Sigmoid colon (tissue), 6 donors: ENCODE measurements at regions not wholly inside any gene's neighbourhood (a gene's known extent, or its start where the extent isn't known, plus 50 kb on each side); places are given as distances from the start of the nearest gene placed in this dataset.

Experiments used
- DNase-seq: peaks from one replicate; pipeline ENCODE4 v3.0.0-alpha.2; 2019
- H3K27ac ChIP-seq, 4 donors: fragments of 200-600 bp; sonication (generic); one replicate each; pipeline ENCODE4 v1.5.1; 2016 to 2019; ENCODE audit warnings: mild to moderate bottlenecking in 1 of 4
- H3K27me3 ChIP-seq, 3 donors: fragments of 200-600 bp; sonication (generic); one replicate each; pipeline ENCODE4 v1.5.1; 2019; ENCODE audit warnings: mild to moderate bottlenecking in 1 of 3
- H3K36me3 ChIP-seq, 4 donors: fragments of 200-600 bp; sonication (generic); one replicate each; pipeline ENCODE4 v1.5.1; 2016 to 2019
- H3K4me1 ChIP-seq, 4 donors: fragments of 200-600 bp; sonication (generic); one replicate each; pipeline ENCODE4 v1.5.1; 2017 to 2019
- H3K4me3 ChIP-seq, 4 donors: fragments of 200-600 bp; sonication (generic); one replicate each; pipeline ENCODE4 v1.5.1; 2017 to 2019; ENCODE audit warnings: mild to moderate bottlenecking in 2 of 4, moderate library complexity in 1 of 4
- H3K9me3 ChIP-seq, 4 donors: fragments of 200-600 bp in 3 of 4; sonication (generic) in 3 of 4; one replicate each; pipeline versions ENCODE4 v1.5.1 to v1.6.1; 2013 to 2019
- EP300 ChIP-seq, 4 donors: sonication (generic); formaldehyde crosslinking; IDR thresholded peaks; one replicate each; pipeline ENCODE4 v1.6.1; 2017; ENCODE audit warnings: antibody characterized with exemption in 4 of 4
- POLR2A ChIP-seq, 2 donors: fragments of 450-650 bp; IDR thresholded peaks; one replicate each; pipeline ENCODE4 v1.6.1; 2016; ENCODE audit warnings: antibody characterized with exemption in 2 of 2, mild to moderate bottlenecking in 2 of 2, moderate library complexity in 2 of 2
- POLR2AphosphoS5 ChIP-seq, 4 donors: sonication (generic); formaldehyde crosslinking; IDR thresholded peaks; one replicate each; pipeline ENCODE4 v1.6.1; 2017; ENCODE audit warnings: antibody characterized with exemption in 4 of 4
- WGBS, 2 donors: extraction: QIAGEN DNeasy Blood & Tissue Kit; methylation state at CpG; one replicate each; pipeline ENCODE4 v1.1.7; 2013; 5-methylcytosine and 5-hydroxymethylcytosine counted together
- intact Hi-C: fragments of 100-400 bp; cut with DNase I; formaldehyde crosslinking; loops from one replicate; pipeline ENCODE4 v1.15.1; 2023
- TF ChIP-seq, protein P1 (sequence below), 4 experiments: fragments of 450-650 bp in 3 of 4; fragments of 200-600 bp in 1 of 4; IDR thresholded peaks; one replicate each; pipeline ENCODE4 v1.5.1; 2016 to 2019; ENCODE audit warnings: antibody characterized with exemption in 4 of 4, mild to moderate bottlenecking in 3 of 4, moderate library complexity in 2 of 4
- donor health status: healthy with polysubstance abuse.
- donor health status: healthy.

- TF ChIP-seq EP300 (IDR thresholded peaks at IDR 0.05) (no peak), POLR2A (IDR thresholded peaks at IDR 0.05) (no peak), POLR2AphosphoS5 (IDR thresholded peaks at IDR 0.05) (no peak)
- TF ChIP-seq, protein P1, sequence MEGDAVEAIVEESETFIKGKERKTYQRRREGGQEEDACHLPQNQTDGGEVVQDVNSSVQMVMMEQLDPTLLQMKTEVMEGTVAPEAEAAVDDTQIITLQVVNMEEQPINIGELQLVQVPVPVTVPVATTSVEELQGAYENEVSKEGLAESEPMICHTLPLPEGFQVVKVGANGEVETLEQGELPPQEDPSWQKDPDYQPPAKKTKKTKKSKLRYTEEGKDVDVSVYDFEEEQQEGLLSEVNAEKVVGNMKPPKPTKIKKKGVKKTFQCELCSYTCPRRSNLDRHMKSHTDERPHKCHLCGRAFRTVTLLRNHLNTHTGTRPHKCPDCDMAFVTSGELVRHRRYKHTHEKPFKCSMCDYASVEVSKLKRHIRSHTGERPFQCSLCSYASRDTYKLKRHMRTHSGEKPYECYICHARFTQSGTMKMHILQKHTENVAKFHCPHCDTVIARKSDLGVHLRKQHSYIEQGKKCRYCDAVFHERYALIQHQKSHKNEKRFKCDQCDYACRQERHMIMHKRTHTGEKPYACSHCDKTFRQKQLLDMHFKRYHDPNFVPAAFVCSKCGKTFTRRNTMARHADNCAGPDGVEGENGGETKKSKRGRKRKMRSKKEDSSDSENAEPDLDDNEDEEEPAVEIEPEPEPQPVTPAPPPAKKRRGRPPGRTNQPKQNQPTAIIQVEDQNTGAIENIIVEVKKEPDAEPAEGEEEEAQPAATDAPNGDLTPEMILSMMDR (IDR thresholded peaks at IDR 0.05) = no peak
- no peaks in the 10 kb centered on the region for H3K4me1 ChIP-seq
- H3K36me3 ChIP-seq = no peaks in the 10 kb centered on the region
- 80 to 87% methylated on average over 1 of the region's 1 CpG for whole genome bisulfite sequencing, 2 donors
- H3K9me3 ChIP-seq = no peaks in the 10 kb centered on the region
- no peaks in the 10 kb centered on the region for H3K27me3 ChIP-seq
- no peak overlapping the region for H3K4me3 ChIP-seq
- no peak overlapping the region for H3K27ac ChIP-seq
- DNase-seq = no peak
- intact Hi-C loops = no loop called here
Measured at GRCh38 chr2:106982350-106982749, 96.4 kb upstream of the ST6GAL2 start.

DNA sequence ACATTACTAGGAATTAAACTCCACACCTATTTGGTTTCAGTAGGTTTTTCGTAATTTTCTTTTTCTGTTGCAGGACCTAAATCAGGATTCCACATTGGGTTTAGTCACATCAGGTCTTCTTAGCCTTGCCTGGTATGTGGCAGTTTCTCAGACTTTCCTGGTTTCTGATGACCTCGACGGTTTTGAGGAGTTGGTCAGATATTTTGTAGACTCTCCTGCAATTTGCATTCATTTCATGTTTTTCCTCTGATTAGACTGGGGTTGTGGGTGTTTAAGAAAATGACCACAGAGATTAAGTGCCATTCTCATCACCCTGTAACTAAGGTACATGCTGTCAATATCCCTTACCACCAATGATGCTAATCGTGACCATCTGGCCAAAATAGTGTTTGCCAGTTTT, 97.3 kb upstream of the ST6GAL2 start:
- intact Hi-C loops = no loop called here
- no peak for DNase-seq
- H3K9me3 ChIP-seq = no peaks in the 10 kb centered on the region
- TF ChIP-seq POLR2AphosphoS5 (IDR thresholded peaks at IDR 0.05) (no peak), EP300 (IDR thresholded peaks at IDR 0.05) (no peak), POLR2A (IDR thresholded peaks at IDR 0.05) (no peak)
- TF ChIP-seq, protein P1 (IDR thresholded peaks at IDR 0.05) = no peak
- H3K4me1 ChIP-seq = no peaks in the 10 kb centered on the region
- no peaks in the 10 kb centered on the region for H3K36me3 ChIP-seq
- H3K27ac ChIP-seq = no peak overlapping the region
- H3K4me3 ChIP-seq = no peak overlapping the region
- no peaks in the 10 kb centered on the region for H3K27me3 ChIP-seq
- 93% methylated on average over 4 of the region's 4 CpGs for WGBS, 2 donors

- Histone ChIP-seq H3K9me3 (no peaks in the 10 kb centered on the region), H3K4me3 (no peak overlapping the region), H3K36me3 (no peaks in the 10 kb centered on the region), H3K4me1 (no peaks in the 10 kb centered on the region), H3K27ac (no peak overlapping the region), H3K27me3 (no peaks in the 10 kb centered on the region)
- intact Hi-C loops = no loop called here
- WGBS, 2 donors = 14 to 68% methylated on average over 1 of the region's 1 CpG
- no peak for DNase-seq
- TF ChIP-seq, protein P1 (IDR thresholded peaks at IDR 0.05) = no peak
- TF ChIP-seq POLR2AphosphoS5 (IDR thresholded peaks at IDR 0.05) = no peak
Measured at GRCh38 chr2:106988361-106988760, 102.4 kb upstream of the ST6GAL2 start.

- Histone ChIP-seq H3K4me1 (peaks cover 0 to 3% (median 1%) of the 10 kb centered on the region in 4 donors), H3K36me3 (no peaks in the 10 kb centered on the region), H3K4me3 (no peak overlapping the region), H3K9me3 (no peaks in the 10 kb centered on the region), H3K27ac (no peak overlapping the region), H3K27me3 (no peaks in the 10 kb centered on the region)
- no peak for TF ChIP-seq POLR2A (IDR thresholded peaks at IDR 0.05)
- TF ChIP-seq, protein P1 (IDR thresholded peaks at IDR 0.05) = no peak
- no peak for TF ChIP-seq POLR2AphosphoS5 (IDR thresholded peaks at IDR 0.05)
- TF ChIP-seq EP300 (IDR thresholded peaks at IDR 0.05) = no peak
- no peak for DNase-seq
- intact Hi-C loops = no loop called here
- WGBS, 2 donors = 58 to 65% methylated on average over 3 of the region's 3 CpGs
Measured at GRCh38 chr2:106990297-106990696, 104.3 kb upstream of the ST6GAL2 start.

- 91 to 95% methylated on average over 2 of the region's 2 CpGs for WGBS, 2 donors
- no peak for DNase-seq
- intact Hi-C loops = no loop called here
Measured at GRCh38 chr2:106991866-106992265, 105.9 kb upstream of the ST6GAL2 start.

More at GRCh38 chr2:106991866-106992265, 105.9 kb upstream of the ST6GAL2 start:
- H3K27me3 ChIP-seq = no peaks in the 10 kb centered on the region
- H3K4me3 ChIP-seq = no peak overlapping the region
- no peak overlapping the region for H3K27ac ChIP-seq
- H3K36me3 ChIP-seq = no peaks in the 10 kb centered on the region
- peaks cover 0 to 18% (median 13%) of the 10 kb centered on the region in 4 donors for H3K4me1 ChIP-seq
- no peaks in the 10 kb centered on the region for H3K9me3 ChIP-seq
- TF ChIP-seq EP300 (IDR thresholded peaks at IDR 0.05) = no peak
- TF ChIP-seq, protein P1 (IDR thresholded peaks at IDR 0.05) = no peak
- no peak for TF ChIP-seq POLR2AphosphoS5 (IDR thresholded peaks at IDR 0.05)
- TF ChIP-seq POLR2A (IDR thresholded peaks at IDR 0.05) = no peak
